Activated CD4-positive, alpha-beta T cell treated with anti-CD3 and anti-CD28 coated beads for 1 hour (primary cell): ENCODE measurements at regions not wholly inside any gene's neighbourhood (a gene's known extent, or its start where the extent isn't known, plus 50 kb on each side); places are given as distances from the start of the nearest gene placed in this dataset.

Experiments used
- DNase-seq: peaks from one replicate; pipeline ENCODE4 v3.0.0-alpha.2; 2020

DNA sequence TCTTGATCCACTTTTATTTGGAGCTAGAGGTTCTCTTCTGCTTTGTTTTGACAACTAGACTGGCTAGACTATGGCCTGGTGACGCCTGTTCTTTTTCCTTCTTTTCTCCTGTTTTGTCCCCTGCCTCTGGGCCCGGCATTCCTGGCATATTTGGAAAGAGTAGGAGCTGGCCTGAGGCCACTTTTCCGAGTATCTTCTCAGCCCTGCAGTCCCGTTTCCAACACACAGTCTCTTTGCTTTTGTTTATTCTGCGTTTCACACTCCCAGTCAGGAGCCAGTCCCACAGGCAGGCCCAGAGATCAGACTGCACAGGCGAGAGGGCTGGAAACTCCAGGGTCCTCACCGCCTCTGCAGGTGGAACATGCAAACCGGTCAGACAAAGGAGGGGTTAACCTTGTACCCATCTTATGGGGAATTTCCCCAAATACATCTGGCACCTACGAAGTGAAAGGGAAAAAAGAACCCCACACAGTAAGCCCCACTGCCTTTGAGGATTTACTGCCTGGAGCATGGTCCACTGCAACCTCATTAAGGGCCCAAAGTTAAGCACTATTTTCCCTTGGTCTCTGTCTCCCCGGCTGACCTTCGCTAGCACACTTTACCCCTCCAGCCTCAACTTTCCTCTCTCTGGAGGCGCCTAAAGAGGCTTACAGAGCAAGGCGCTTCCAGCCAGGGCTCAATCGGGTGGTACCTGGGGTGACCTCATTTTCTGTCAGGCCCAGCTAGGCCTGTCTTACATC is 141.1 kb downstream of the TOMM20 start:
- DNase-seq: no peak

DNA sequence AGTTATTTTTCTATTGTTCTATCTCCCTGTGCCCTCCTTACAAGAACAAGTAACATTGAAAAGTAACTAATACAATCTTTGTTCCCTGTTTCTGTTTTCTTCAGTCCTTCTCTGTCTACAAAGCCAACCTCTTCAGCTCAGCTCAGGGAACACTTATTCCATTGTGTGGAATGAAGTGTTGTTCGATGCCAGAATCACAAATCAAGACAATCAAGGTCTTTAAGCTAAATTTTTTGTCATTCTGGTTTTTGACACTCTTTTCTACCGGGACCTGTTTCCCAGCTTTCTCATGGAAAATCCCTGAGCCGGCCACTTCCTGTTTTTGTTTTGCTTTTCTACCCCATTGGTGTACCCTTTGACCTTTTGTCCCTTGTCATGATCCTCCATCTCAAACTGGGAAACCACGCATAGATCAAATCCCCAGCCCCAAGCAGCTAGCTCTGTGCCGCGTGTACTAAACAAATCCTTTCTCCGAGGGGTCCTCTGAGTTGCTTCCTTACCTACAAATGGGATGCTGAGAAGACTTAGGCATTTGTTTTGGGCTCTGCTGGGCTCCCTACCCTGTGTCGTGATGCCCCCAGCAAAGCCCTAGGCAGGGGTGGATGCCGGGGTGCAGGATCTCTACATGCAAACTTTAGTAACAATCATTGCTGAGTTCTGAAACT is 141.8 kb downstream of the TOMM20 start:
- DNase-seq: no peak

DNA sequence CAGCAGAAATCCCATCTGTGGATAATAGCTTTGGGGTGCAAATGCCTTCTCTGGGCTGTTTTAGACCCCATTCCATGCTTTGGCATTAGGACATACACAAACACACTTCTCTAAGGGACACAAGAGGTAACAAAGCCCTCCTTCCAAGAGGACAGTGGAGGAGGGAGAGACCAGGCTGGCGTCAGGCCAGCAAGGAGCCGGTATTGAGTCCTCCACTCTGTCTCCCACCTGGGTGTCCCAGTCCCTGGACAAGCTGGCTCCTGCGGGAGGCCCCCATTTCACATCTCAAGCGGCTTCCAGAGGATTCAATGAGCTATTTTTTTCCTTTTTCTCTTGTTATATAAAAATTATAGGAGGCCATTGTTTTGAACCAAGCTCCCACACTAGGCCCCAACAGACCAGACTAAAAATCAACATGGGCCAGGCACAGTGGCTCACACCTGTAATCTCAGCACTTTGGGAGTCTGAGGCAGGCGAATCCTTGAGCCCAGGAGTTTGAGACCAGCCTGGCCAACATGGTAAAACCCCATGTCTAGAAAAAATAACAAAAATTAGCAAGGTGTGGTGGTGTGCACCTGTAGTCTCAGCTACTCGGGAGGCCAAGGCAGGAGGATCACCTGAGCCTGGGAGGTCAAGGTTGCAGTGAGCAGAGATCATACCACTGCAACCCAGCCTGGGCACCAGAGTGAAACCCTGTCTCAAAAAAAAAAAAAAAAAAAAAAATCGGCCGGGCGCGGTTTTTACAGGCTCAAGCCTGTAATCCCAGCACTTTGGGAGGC is 142.9 kb downstream of the TOMM20 start:
- no peak for DNase-seq

DNA sequence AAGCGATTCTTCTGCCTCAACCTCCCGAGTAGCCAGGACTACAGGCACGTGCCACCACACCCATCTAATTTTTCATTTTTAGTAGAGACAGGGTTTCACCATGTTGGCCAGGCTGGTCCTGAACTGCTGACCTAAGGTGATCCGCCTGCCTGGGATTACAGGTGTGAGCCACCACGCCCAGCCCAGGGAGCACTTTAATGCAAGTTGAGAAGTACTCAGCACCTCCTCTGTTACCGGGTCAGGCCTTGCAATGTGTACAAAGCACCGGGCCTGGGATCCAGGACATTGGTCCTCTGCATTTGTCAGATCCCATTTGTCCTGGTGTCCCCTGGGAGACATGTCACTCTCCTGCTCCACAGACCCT is 143.6 kb downstream of the TOMM20 start:
- DNase-seq: no peak

DNA sequence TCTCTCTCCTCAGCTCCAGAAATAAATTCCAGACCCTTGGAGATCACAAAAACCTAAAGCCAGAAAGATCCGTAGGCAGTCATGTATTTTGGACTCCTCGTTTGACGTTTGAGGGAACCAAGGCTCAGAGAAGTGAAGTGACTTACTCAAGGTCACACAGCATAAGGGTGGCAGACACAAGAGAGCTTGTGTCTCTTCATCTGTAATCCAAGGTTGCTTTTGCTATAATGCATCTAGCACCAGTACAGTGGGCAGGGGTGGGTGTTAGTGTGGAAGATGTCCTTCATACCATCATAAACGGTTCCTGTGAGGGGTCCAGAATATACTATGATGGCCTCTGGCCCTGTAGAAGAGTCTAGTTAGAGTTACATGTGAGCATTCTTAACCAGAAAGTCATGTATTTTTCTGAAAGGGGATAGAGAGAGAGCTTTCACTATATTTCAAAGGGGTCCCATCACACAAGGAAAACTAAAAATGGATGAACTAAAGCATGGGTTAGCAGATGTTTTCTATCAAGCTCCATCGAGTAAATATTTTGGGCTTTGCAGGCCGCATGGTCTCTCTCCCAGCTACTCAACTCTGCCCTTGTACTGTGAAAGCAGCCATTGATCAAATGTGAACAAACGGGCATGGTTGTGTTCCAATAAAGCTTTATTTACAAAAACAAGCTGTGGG is 144.9 kb downstream of the TOMM20 start:
- no peak for DNase-seq

DNA sequence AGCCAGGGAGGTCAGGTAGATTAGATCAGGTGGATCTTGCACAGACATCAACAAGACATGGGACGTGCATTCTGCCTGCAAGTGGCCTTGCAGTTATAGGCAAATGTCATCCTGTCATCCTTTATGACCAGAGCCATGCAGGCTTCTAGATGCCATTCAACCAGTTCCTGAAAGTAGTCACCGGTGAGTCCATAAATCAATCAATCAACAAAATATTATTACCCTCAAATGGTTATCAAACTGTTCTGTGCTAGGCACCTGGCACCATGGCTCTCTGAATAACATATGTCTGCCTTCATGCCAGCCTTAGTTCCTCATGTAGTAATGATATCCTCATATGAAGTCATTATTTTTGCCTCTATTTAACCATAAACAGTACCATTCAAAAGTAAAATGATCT is 146.9 kb downstream of the TOMM20 start:
- no peak for DNase-seq

DNA sequence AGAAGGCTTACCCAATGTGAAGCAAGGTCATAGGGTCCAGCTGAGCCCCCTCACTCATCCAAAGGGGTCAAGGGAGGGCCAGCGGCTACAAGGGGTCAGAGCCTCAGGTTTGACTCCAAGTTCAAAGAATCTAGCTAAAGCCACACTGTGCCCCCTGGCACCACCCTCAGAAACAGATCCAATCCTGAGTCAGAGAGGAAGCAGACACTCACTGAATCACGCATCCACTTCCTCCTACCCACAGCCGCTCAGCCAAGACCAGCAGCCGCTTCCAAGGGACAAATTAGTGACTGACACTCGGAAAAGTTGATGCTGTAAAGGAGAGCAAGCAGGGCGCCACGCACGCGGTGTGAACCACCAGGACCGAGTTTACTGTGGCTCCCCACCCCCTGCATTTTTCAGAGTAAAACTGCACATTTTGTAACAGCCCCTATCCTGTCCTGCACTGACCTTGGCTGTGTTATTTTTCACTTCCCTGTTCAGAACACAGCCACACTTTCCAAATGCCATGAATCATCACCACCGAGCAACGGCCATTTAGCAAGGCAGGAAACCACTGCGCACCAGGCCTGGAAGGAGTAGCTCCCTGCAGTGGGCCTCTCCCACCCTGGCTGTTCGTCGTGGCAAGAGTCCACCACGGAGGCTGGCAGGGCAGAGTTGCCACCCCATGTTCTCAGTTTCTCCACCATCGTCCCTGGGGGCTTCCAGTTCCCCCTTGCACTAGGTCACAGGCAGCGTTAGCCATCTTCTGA is 147.8 kb downstream of the TOMM20 start:
- peak; percentile 66 for DNase-seq

DNA sequence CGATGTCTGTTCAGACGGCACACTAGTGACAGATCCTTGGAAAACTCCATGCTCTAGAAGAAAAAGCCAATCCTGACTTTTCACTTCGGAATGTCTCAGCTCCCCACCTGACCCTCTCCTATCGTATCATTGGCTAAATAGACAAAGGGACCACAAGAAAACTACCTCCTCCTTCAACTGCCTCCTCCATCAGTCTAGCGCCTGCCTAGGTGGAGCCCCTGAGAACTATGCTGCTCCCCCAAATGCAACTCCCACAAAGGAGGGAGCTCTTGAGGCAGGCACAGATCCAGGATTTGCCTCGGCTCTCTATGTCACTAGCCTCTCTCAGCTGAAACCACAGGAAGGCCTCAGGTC is 148.4 kb downstream of the TOMM20 start:
- no peak for DNase-seq

DNA sequence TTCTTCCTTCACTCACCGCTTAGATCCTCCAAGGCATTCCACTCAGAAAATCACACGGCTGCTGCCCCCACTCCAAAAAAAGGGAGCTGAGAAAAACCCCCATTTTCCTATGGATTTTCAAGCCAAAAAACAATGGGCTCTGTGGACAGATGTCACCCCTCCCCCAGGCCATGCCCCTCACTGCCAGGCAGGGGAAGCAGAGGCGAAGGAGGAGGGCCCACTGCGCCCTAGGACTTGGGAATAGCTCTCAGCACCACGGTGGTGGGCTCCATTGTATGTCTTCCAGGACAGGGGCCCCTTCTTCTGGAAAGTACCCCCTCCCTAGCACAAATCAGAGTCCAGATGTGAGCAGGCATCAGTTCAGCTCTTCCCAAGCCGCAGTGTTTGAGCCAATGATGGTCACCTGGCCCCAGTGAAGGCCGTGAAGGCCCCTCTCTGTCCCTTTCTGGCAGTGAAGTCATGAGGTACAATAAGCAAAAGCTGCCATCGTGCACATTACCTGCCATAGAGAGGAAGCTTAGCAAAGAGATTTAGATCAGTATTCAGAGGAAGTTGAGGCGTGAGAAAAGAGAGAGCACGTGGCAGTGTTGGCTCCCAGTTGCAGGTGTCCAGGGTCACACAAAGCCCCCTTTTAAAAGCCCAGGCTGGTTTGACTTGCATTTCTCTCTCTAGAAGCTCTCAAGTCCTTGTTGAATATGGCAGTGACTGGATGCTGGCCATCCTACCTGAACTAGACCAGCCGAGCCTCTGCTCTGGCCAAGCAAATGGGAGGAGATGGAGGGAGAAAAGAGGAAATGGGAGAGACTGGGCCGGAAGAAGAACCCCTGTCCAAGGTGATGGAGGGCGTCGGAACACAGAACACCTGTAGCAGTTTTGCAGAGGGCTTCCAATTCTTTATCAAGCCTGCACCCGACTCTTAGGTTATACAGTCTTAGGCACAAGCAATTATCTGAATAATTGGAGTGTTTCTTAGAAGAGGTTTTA is 149.0 kb downstream of the TOMM20 start:
- no peak for DNase-seq

DNA sequence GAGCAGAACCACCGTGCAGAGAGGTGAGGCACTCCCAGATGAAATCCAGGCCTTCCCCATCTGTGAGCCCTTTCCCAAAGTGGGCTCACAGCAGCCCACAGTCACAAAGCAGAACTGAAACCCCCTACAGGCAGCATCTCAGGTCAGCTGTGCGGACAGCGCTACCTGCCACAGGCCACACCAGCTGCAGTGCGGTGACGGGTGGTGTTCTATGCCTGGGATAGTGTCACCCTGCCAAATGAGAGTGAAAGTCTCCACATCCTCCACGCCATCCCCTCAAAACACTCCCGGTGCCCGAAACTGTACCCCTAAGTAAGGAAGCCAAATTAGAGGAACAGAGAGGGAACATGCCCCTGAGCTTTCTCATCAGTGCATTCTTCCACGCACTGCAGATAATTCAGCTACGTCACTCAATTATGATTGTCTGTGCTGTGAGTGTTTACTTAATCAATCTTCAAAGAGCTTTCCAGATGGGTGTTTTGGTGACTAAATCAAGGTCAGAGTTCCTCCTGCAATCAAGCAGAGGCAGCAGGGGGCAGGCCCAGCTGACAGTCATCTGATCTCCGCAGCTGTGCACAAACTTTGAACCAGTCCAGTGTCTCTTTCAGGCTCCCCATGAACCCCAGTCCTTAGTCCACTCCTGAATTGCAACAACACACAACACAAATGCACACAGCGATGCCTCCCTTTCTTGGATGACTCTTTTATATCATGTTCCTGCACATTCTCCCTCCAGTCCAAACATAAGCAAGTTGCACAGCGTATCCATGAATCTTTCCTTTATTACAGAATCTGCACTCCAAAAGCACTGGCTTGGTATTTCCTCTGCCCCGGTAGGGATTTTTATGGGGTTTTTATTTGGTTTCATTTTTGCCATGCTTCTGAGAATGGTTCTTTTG is 150.0 kb downstream of the TOMM20 start:
- DNase-seq: peak; percentile 31

DNA sequence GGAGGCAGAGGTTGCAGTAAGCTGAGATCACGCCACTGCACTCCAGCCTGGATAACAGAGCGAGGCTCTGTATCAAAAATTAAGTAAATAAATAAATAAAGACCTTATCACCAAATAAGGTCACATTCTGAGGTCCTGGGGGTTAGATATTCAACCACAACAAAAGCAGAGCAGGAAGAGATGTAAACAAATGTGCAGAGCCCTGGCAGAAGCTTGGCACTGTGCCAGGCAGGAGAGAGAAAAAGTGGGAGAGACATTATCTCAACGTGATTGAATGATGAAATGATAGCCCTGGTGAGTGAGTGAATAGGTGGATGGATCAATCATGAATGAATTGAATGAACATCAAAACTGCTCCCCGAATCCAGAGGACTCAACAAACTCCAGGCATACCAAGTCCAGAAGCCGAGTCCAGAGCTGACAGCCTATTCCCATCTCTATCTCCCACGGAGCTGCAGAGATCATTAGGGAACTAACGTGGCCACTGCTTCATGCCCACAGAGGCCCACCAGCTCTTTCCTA is 150.7 kb downstream of the TOMM20 start:
- no peak for DNase-seq

DNA sequence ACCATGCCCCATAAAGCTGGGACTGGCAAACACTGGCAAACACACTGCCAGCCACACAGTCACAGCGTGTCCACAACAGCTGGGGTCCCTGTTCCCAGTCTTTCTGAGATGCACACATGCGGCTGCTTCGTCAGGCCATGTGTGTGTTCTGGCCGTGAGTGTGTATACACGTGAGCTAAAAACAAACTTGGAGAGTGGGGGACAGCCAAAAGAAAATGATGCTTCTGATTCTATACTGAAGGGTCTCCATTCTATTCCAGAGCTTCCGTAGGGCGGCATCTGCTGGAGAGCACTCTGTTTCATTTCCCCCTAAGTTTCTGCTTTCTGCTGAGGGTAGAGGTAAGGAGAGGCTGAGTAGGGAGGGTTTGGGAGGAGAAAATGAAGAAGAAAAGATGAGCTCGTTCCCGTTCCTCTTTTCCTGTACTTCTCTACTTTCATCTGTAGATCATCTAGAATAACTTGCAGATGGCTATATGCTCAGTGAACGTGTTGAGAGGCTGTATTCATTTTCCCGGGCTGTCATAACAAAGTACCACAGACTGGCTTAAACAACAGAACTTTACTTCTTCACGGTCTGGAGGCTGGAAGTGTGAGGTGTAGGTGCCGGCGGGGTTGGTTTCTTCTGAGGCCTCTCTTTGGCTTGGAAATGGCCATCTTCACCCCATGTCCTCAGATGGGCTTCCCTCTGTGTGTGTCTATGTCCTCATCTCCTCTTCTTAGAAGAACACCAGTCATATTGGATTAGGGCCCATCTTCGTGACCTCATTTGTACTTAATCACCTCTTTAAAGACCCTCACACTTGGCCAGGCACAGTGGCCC is 151.6 kb downstream of the TOMM20 start:
- DNase-seq: no peak

DNA sequence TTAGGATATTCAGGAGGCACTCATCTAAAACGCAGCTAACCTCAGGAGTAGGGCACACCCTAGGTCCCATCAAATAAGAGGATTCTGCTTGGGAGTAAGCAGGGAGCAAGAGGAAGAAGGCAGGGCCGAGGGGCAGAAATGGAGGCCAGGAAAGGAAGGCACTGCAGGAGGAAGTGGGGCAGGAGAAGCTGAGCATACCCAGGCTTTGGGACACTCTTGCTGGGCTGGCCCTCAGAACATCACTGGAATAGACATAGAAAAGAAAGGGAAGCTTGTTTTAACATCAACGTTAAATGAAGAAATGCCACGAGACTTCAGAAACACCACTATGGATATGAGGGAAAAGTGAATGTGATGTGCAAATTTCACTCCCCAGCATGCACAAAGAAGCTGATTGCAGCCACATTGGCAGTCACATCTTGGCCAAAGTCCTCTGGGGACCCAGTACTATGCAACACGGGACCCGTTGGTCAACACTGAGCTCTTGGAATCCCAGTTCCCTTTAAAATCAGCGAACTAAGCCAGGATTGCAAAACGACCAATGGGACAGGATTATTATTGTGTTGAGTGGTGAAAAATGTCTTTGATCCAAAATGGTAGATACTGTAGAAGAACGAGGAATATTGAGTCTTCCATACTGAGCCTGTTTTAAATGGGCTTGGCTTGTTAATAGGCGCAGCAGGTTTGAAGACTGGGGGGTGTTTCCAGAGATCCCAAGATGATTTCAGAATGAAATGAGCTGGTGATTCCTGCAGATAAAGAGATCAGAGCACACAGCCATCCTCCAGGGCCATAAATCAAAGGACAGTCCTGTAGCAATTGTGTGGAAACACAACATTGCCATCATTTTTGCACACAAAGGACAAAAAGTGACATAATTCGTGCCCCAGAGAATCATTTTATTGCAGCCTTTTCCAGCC is 152.4 kb downstream of the TOMM20 start:
- DNase-seq: no peak

DNA sequence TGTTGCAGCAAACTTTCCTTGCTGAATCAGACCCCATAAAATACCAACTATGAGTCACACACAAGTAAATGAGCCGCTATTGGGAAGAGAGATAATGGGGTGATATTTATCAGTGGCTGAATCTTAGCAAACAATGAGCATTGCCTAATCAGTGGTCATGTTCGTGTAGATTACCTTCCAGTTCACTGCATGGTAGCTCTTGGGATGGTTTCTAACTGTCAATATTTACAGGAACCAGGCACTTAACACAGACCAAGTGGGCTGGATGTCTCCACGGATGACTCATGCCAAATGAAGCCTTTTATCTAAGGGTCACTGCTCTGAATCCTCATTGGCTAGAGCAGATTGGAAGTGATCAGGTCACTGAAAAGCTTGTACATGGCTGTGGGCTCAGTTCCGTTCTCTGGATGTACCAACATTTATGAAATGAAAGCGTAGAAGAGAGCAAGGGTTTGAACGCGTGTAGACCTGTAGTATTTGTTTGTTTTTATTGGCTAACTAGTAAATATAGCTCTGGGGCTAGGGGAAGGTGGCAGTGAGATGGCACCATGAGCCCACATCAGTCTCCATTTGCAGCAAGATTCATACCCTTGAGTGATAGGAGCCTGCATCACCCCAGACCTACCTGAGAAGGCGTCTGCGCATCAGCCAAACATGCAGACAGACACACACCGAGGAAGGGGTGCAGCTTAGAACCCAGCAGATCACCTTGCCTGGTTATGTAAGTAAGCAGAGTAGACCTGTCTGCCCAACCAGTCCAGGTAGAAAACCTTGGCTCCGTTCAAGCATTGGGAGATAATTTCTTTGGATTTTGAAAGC is 153.3 kb downstream of the TOMM20 start:
- no peak for DNase-seq

DNA sequence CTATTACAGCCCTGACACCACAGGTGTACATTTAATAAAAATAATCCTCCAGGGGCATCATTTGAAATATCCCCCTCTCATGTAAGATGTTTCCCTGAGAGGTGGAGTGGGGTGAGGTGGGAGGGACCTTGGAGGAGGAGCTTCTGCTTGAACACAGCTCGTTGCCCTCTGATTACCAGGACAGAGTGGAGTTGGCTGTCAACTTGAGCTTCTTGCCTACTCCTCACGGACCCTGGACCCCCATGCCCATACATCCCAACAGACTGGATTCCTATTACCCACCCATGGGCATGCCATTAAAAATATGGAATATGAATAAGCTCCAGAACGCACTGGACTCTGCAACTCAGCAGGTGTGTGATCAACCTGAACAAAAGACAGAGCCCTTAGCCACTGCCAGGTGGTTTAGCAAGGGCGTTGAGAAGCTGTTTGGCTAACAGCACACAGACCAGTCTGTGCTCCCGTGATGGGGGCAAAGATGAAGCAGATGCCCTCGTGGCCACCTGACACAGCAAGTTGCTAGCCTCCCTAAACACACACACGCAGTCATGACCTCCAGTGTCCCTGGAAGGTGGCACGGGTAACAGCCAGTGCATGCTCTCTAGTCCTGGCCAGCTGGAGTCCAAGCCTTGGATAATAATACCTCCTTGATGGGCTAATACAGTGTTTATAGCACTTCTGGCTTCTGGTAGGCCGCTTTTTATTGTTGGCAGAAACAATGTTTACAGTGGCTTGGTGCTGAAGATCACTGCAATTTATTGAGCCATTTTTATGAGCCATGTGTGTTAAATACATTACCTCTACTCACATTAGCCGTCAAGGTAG is 155.0 kb downstream of the TOMM20 start:
- no peak for DNase-seq
